Sigmoid colon (tissue), 6 donors: ENCODE measurements at regions not wholly inside any gene's neighbourhood (a gene's known extent, or its start where the extent isn't known, plus 50 kb on each side); places are given as distances from the start of the nearest gene placed in this dataset.

ENCODE experiments used
- DNase-seq: peaks from one replicate; pipeline ENCODE4 v3.0.0-alpha.2; 2019
- H3K27ac ChIP-seq, 4 donors: fragments of 200-600 bp; sonication (generic); one replicate each; pipeline ENCODE4 v1.5.1; 2016 to 2019; ENCODE audit warnings: mild to moderate bottlenecking in 1 of 4
- H3K27me3 ChIP-seq, 3 donors: fragments of 200-600 bp; sonication (generic); one replicate each; pipeline ENCODE4 v1.5.1; 2019; ENCODE audit warnings: mild to moderate bottlenecking in 1 of 3
- H3K36me3 ChIP-seq, 4 donors: fragments of 200-600 bp; sonication (generic); one replicate each; pipeline ENCODE4 v1.5.1; 2016 to 2019
- H3K4me1 ChIP-seq, 4 donors: fragments of 200-600 bp; sonication (generic); one replicate each; pipeline ENCODE4 v1.5.1; 2017 to 2019
- H3K4me3 ChIP-seq, 4 donors: fragments of 200-600 bp; sonication (generic); one replicate each; pipeline ENCODE4 v1.5.1; 2017 to 2019; ENCODE audit warnings: mild to moderate bottlenecking in 2 of 4, moderate library complexity in 1 of 4
- H3K9me3 ChIP-seq, 4 donors: fragments of 200-600 bp in 3 of 4; sonication (generic) in 3 of 4; one replicate each; pipeline versions ENCODE4 v1.5.1 to v1.6.1; 2013 to 2019
- CTCF ChIP-seq, 4 experiments: fragments of 450-650 bp in 3 of 4; fragments of 200-600 bp in 1 of 4; IDR thresholded peaks; one replicate each; pipeline ENCODE4 v1.5.1; 2016 to 2019; ENCODE audit warnings: antibody characterized with exemption in 4 of 4, mild to moderate bottlenecking in 3 of 4, moderate library complexity in 2 of 4
- EP300 ChIP-seq, 4 donors: sonication (generic); formaldehyde crosslinking; IDR thresholded peaks; one replicate each; pipeline ENCODE4 v1.6.1; 2017; ENCODE audit warnings: antibody characterized with exemption in 4 of 4
- POLR2A ChIP-seq, 2 donors: fragments of 450-650 bp; IDR thresholded peaks; one replicate each; pipeline ENCODE4 v1.6.1; 2016; ENCODE audit warnings: antibody characterized with exemption in 2 of 2, mild to moderate bottlenecking in 2 of 2, moderate library complexity in 2 of 2
- POLR2AphosphoS5 ChIP-seq, 4 donors: sonication (generic); formaldehyde crosslinking; IDR thresholded peaks; one replicate each; pipeline ENCODE4 v1.6.1; 2017; ENCODE audit warnings: antibody characterized with exemption in 4 of 4
- WGBS, 2 donors: extraction: QIAGEN DNeasy Blood & Tissue Kit; methylation state at CpG; one replicate each; pipeline ENCODE4 v1.1.7; 2013; 5-methylcytosine and 5-hydroxymethylcytosine counted together
- intact Hi-C: fragments of 100-400 bp; cut with DNase I; formaldehyde crosslinking; loops from one replicate; pipeline ENCODE4 v1.15.1; 2023
- donor health status: healthy with polysubstance abuse.
- donor health status: healthy.

GRCh38 chr13:34265046-34265679 is 447.2 kb downstream of the RFC3 start:
- Histone ChIP-seq H3K27me3 (no peaks in the 10 kb centered on the region), H3K36me3 (no peaks in the 10 kb centered on the region), H3K4me1 (no peaks in the 10 kb centered on the region), H3K9me3 (no peaks in the 10 kb centered on the region), H3K4me3 (no peak overlapping the region), H3K27ac (no peak overlapping the region)
- no peak for DNase-seq
- intact Hi-C loops, result no loop called here
- WGBS, 2 donors, result 86 to 94% methylated on average over 3 of the region's 3 CpGs
- no peak for TF ChIP-seq EP300 (IDR thresholded peaks at IDR 0.05)
- no peak for TF ChIP-seq CTCF (IDR thresholded peaks at IDR 0.05)
- TF ChIP-seq POLR2A (IDR thresholded peaks at IDR 0.05), result no peak
- TF ChIP-seq POLR2AphosphoS5 (IDR thresholded peaks at IDR 0.05), result no peak

GRCh38 chr13:34276764-34277163 is 458.8 kb downstream of the RFC3 start:
- intact Hi-C loops, result no loop called here
- Histone ChIP-seq H3K9me3 (no peaks in the 10 kb centered on the region), H3K27me3 (no peaks in the 10 kb centered on the region), H3K4me1 (peaks cover 0 to 13% (median 5%) of the 10 kb centered on the region in 4 donors), H3K4me3 (no peak overlapping the region), H3K27ac (no peak overlapping the region), H3K36me3 (no peaks in the 10 kb centered on the region)
- DNase-seq, result no peak
- 30 to 78% methylated on average over 3 of the region's 3 CpGs for WGBS, 2 donors
- no peak for TF ChIP-seq EP300 (IDR thresholded peaks at IDR 0.05)
- no peak for TF ChIP-seq CTCF (IDR thresholded peaks at IDR 0.05)
- no peak for TF ChIP-seq POLR2AphosphoS5 (IDR thresholded peaks at IDR 0.05)
- TF ChIP-seq POLR2A (IDR thresholded peaks at IDR 0.05), result no peak

GRCh38 chr13:34277936-34278335 is 460.0 kb downstream of the RFC3 start:
- intact Hi-C loops, result no loop called here
- DNase-seq, result no peak
- WGBS, 2 donors, result 34 to 79% methylated on average over 4 of the region's 4 CpGs
- no peak for TF ChIP-seq EP300 (IDR thresholded peaks at IDR 0.05)
- Histone ChIP-seq H3K27me3 (no peaks in the 10 kb centered on the region), H3K4me3 (no peak overlapping the region), H3K36me3 (no peaks in the 10 kb centered on the region), H3K9me3 (no peaks in the 10 kb centered on the region), H3K27ac (peak overlapping the region in 2 of 4 donors; percentile 4 to 22), H3K4me1 (peaks cover 0 to 13% (median 5%) of the 10 kb centered on the region in 4 donors)

GRCh38 chr13:34278780-34279179 is 460.8 kb downstream of the RFC3 start:
- no peak overlapping the region for H3K4me3 ChIP-seq
- no peaks in the 10 kb centered on the region for H3K36me3 ChIP-seq
- H3K9me3 ChIP-seq, result peaks cover 0 to 2% (median 1%) of the 10 kb centered on the region in 4 donors
- DNase-seq, result no peak
- H3K27ac ChIP-seq, result no peak overlapping the region
- H3K4me1 ChIP-seq, result peaks cover 0 to 13% (median 5%) of the 10 kb centered on the region in 4 donors
- H3K27me3 ChIP-seq, result no peaks in the 10 kb centered on the region
- WGBS, 2 donors, result 48 to 67% methylated on average over 2 of the region's 2 CpGs
- TF ChIP-seq POLR2AphosphoS5 (IDR thresholded peaks at IDR 0.05) (no peak), EP300 (IDR thresholded peaks at IDR 0.05) (no peak), CTCF (IDR thresholded peaks at IDR 0.05) (no peak), POLR2A (IDR thresholded peaks at IDR 0.05) (no peak)
- intact Hi-C loops, result no loop called here

- DNase-seq, result no peak
- Histone ChIP-seq H3K4me3 (no peak overlapping the region), H3K27ac (no peak overlapping the region), H3K4me1 (peaks cover 0 to 11% (median 0%) of the 10 kb centered on the region in 4 donors), H3K27me3 (no peaks in the 10 kb centered on the region), H3K36me3 (no peaks in the 10 kb centered on the region), H3K9me3 (no peaks in the 10 kb centered on the region)
- TF ChIP-seq POLR2A (IDR thresholded peaks at IDR 0.05) (no peak), EP300 (IDR thresholded peaks at IDR 0.05) (no peak), CTCF (IDR thresholded peaks at IDR 0.05) (no peak), POLR2AphosphoS5 (IDR thresholded peaks at IDR 0.05) (no peak)
- intact Hi-C loops, result no loop called here
Observed at GRCh38 chr13:34290661-34291060, 472.7 kb downstream of the RFC3 start.
